ENCODE measurements at regions not wholly inside any gene's neighbourhood (a gene's known extent, or its start where the extent isn't known, plus 50 kb on each side); places are given as distances from the start of the nearest gene placed in this dataset.

GRCh38 chr5:91691592-91691991 lies 308.5 kb upstream of the ARRDC3 start:
- peaks cover 19% of the 10 kb centered on the region for H3K9me3 Mint-ChIP-seq (ENCODE audit: low read depth)
- H3K36me3 Mint-ChIP-seq (ENCODE audit: insufficient read depth): no peaks in the 10 kb centered on the region
- H3K27ac Mint-ChIP-seq: no peak overlapping the region
- H3K4me1 Mint-ChIP-seq (ENCODE audit: low read depth): no peaks in the 10 kb centered on the region
- H3K27me3 Mint-ChIP-seq: no peaks in the 10 kb centered on the region
- TF ChIP-seq, protein P1, sequence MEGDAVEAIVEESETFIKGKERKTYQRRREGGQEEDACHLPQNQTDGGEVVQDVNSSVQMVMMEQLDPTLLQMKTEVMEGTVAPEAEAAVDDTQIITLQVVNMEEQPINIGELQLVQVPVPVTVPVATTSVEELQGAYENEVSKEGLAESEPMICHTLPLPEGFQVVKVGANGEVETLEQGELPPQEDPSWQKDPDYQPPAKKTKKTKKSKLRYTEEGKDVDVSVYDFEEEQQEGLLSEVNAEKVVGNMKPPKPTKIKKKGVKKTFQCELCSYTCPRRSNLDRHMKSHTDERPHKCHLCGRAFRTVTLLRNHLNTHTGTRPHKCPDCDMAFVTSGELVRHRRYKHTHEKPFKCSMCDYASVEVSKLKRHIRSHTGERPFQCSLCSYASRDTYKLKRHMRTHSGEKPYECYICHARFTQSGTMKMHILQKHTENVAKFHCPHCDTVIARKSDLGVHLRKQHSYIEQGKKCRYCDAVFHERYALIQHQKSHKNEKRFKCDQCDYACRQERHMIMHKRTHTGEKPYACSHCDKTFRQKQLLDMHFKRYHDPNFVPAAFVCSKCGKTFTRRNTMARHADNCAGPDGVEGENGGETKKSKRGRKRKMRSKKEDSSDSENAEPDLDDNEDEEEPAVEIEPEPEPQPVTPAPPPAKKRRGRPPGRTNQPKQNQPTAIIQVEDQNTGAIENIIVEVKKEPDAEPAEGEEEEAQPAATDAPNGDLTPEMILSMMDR (IDR thresholded peaks at IDR 0.05; ENCODE audit: unreplicated experiment): no peak
- no peak overlapping the region for H3K4me3 Mint-ChIP-seq (ENCODE audit: low read depth)
- no peak for DNase-seq (ENCODE audit: low spot score, unreplicated experiment)

- TF ChIP-seq, protein P1 (IDR thresholded peaks at IDR 0.05; ENCODE audit: unreplicated experiment): no peak
- Mint-ChIP-seq H3K9me3 (ENCODE audit: low read depth) (peaks cover 12% of the 10 kb centered on the region), H3K4me3 (ENCODE audit: low read depth) (no peak overlapping the region), H3K27me3 (no peaks in the 10 kb centered on the region), H3K4me1 (ENCODE audit: low read depth) (peaks cover 2% of the 10 kb centered on the region), H3K36me3 (ENCODE audit: insufficient read depth) (no peaks in the 10 kb centered on the region), H3K27ac (no peak overlapping the region)
- DNase-seq (ENCODE audit: low spot score, unreplicated experiment): no peak
These were observed 307.8 kb upstream of the ARRDC3 start for GRCh38 chr5:91690921-91691320.

GRCh38 chr5:91687430-91687829 lies 304.3 kb upstream of the ARRDC3 start:
- TF ChIP-seq, protein P1 (IDR thresholded peaks at IDR 0.05; ENCODE audit: unreplicated experiment): no peak
- Mint-ChIP-seq H3K36me3 (ENCODE audit: insufficient read depth) (no peaks in the 10 kb centered on the region), H3K27me3 (no peaks in the 10 kb centered on the region), H3K27ac (no peak overlapping the region), H3K4me1 (ENCODE audit: low read depth) (peaks cover 2% of the 10 kb centered on the region), H3K9me3 (ENCODE audit: low read depth) (peaks cover 1% of the 10 kb centered on the region), H3K4me3 (ENCODE audit: low read depth) (no peak overlapping the region)
- DNase-seq (ENCODE audit: low spot score, unreplicated experiment): no peak

DNA sequence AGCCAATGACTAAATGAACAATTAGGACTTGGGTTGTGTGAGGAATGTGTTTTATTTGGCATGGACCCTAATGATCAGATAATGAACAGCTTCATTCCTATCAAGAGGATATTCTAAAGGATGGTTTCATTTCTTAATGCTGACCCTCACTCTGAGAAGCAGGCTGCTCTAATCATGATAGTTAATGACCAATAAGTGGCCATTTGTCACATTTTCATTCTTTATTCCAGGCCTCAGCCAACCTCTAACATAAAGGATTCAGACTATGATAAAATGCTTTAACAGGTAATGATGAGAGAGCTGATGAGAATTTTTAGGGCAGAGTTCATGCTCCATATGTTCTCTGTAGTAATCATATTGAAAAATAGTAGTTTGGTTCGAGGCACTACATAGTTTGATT lies 301.5 kb upstream of the ARRDC3 start:
- H3K9me3 Mint-ChIP-seq (ENCODE audit: low read depth): no peaks in the 10 kb centered on the region

DNA sequence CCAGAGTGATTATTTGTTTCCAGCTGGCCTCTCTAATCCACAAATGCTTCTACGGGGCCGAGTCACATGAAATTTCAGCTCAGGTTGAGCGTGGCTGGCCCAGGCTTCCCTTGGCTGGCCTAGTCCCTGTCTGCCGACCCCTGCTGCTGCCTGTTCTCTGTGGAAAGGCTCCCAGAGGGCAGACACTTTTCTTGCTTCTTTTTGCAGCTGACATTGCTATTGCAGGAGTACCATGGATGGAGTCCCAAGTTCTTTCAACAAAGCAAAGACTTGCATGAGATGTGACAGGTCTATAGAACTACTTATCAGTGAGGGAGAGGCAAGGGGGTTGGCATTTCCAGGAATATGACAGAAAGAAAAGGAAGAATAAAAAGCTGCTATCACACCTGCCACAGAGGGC lies 287.4 kb upstream of the ARRDC3 start:
- DNase-seq (ENCODE audit: low spot score, unreplicated experiment): no peak
- no peaks in the 10 kb centered on the region for H3K36me3 Mint-ChIP-seq (ENCODE audit: insufficient read depth)
- no peaks in the 10 kb centered on the region for H3K9me3 Mint-ChIP-seq (ENCODE audit: low read depth)
- peaks cover 4% of the 10 kb centered on the region for H3K4me1 Mint-ChIP-seq (ENCODE audit: low read depth)
- no peaks in the 10 kb centered on the region for H3K27me3 Mint-ChIP-seq
- TF ChIP-seq, protein P1 (IDR thresholded peaks at IDR 0.05; ENCODE audit: unreplicated experiment): no peak
- H3K27ac Mint-ChIP-seq: no peak overlapping the region
- H3K4me3 Mint-ChIP-seq (ENCODE audit: low read depth): no peak overlapping the region

More for the DNA sequence above, 301.5 kb upstream of the ARRDC3 start:
- no peaks in the 10 kb centered on the region for H3K27me3 Mint-ChIP-seq
- no peaks in the 10 kb centered on the region for H3K36me3 Mint-ChIP-seq (ENCODE audit: insufficient read depth)
- H3K27ac Mint-ChIP-seq: no peak overlapping the region
- no peak overlapping the region for H3K4me3 Mint-ChIP-seq (ENCODE audit: low read depth)
- TF ChIP-seq, protein P1 (IDR thresholded peaks at IDR 0.05; ENCODE audit: unreplicated experiment): no peak
- no peak for DNase-seq (ENCODE audit: low spot score, unreplicated experiment)
- peaks cover 2% of the 10 kb centered on the region for H3K4me1 Mint-ChIP-seq (ENCODE audit: low read depth)
